Stimulated activated CD8-positive, alpha-beta memory T cell treated with anti-CD3 and anti-CD28 coated beads, Interleukin-15, amount 100 ng/mL, for 1 hour (primary cell): ENCODE measurements at regions not wholly inside any gene's neighbourhood (a gene's known extent, or its start where the extent isn't known, plus 50 kb on each side); places are given as distances from the start of the nearest gene placed in this dataset.
"Not testable (repeated sequence)": the region's sequence is repeated elsewhere in the genome, so short reads cannot be mapped to it uniquely, and the experiment has no call there.

ENCODE experiments used
- DNase-seq: peaks from one replicate; pipeline ENCODE4 v3.0.0-alpha.2; 2020; ENCODE audit warnings: low read depth

GRCh38 chrX:67213686-67214085 lies 330.1 kb upstream of the AR start:
- not testable (repeated sequence) for DNase-seq

- DNase-seq, result no peak
Observed at GRCh38 chrX:67207912-67208311, 335.9 kb upstream of the AR start.

GRCh38 chrX:67159437-67159836 lies 384.4 kb upstream of the AR start:
- DNase-seq, result no peak

- no peak for DNase-seq
Observed at GRCh38 chrX:67114635-67115034, 429.2 kb upstream of the AR start.

GRCh38 chrX:67105758-67106116 lies 438.1 kb upstream of the AR start:
- no peak for DNase-seq

- no peak for DNase-seq
Observed at GRCh38 chrX:67104982-67105757, 438.7 kb upstream of the AR start.

- DNase-seq, result no peak
Observed at GRCh38 chrX:67100031-67100884, 443.6 kb upstream of the AR start.

- no peak for DNase-seq
Observed at GRCh38 chrX:67094061-67094460, 449.8 kb upstream of the AR start.

- DNase-seq, result no peak
Observed at GRCh38 chrX:67050760-67051159, 411.9 kb upstream of the EDA2R start.

GRCh38 chrX:67044866-67045265 lies 406.0 kb upstream of the EDA2R start:
- no peak for DNase-seq

GRCh38 chrX:67044029-67044653 lies 405.3 kb upstream of the EDA2R start:
- DNase-seq, result no peak

- DNase-seq, result no peak
Observed at GRCh38 chrX:67004451-67004850, 365.6 kb upstream of the EDA2R start.

- DNase-seq, result no peak
Observed at GRCh38 chrX:66994729-66995128, 355.9 kb upstream of the EDA2R start.

GRCh38 chrX:66992077-66992476 lies 353.2 kb upstream of the EDA2R start:
- not testable (repeated sequence) for DNase-seq

GRCh38 chrX:66988331-66988730 lies 349.5 kb upstream of the EDA2R start:
- no peak for DNase-seq

GRCh38 chrX:66961665-66962064 lies 322.8 kb upstream of the EDA2R start:
- no peak for DNase-seq

- DNase-seq, result no peak
Observed at GRCh38 chrX:66931713-66932112, 292.8 kb upstream of the EDA2R start.

- DNase-seq, result not testable (repeated sequence)
Observed at GRCh38 chrX:66930516-66930915, 291.6 kb upstream of the EDA2R start.

- no peak for DNase-seq
Observed at GRCh38 chrX:66920296-66920695, 281.4 kb upstream of the EDA2R start.

- DNase-seq, result no peak
Observed at GRCh38 chrX:66919280-66919832, 280.5 kb upstream of the EDA2R start.

- DNase-seq, result no peak
Observed at GRCh38 chrX:66918511-66918910, 279.6 kb upstream of the EDA2R start.

GRCh38 chrX:66915893-66916292 lies 277.0 kb upstream of the EDA2R start:
- no peak for DNase-seq

GRCh38 chrX:66914080-66914479 lies 275.2 kb upstream of the EDA2R start:
- DNase-seq, result no peak
